ENCODE measurements at regions not wholly inside any gene's neighbourhood (a gene's known extent, or its start where the extent isn't known, plus 50 kb on each side); places are given as distances from the start of the nearest gene placed in this dataset.

DNA sequence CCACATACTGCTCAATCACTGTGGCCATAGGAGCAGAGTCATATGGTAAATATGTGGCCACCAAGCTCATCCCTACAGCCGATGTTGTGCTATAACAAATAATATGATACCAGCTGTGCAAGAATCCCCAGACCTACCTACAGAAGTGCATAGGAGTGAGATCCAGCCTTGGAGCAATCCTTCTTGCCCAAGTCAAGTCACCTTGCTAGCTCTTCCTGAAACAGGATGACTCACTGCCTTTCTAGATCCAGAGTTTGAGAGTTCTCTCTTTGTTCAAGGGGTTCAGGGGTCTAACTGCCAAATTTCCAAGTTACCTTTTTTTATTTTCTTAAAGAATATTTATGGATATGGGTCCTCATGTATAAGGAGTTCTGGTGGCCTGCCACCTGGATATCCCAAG lies 195.7 kb upstream of the MAN1A1 start:
- TF ChIP-seq POLR2AphosphoS5 (IDR thresholded peaks at IDR 0.05) = no peak
- TF ChIP-seq POLR2A (IDR thresholded peaks at IDR 0.05) = no peak

Data from gastroesophageal sphincter (tissue), 2 donors.